ENCODE measurements at regions not wholly inside any gene's neighbourhood (a gene's known extent, or its start where the extent isn't known, plus 50 kb on each side); places are given as distances from the start of the nearest gene placed in this dataset.
A peak's percentile ranks its signal among the peaks of the same experiment; 100 is the strongest.
"Not testable (repeated sequence)": the region's sequence is repeated elsewhere in the genome, so short reads cannot be mapped to it uniquely, and the experiment has no call there.

GRCh38 chr3:104234442-104235194 is 1132.1 kb upstream of the ALCAM start:
- DNase-seq = no peak

- no peak for DNase-seq
Observed at GRCh38 chr3:104244680-104245220, 1122.0 kb upstream of the ALCAM start.

DNA sequence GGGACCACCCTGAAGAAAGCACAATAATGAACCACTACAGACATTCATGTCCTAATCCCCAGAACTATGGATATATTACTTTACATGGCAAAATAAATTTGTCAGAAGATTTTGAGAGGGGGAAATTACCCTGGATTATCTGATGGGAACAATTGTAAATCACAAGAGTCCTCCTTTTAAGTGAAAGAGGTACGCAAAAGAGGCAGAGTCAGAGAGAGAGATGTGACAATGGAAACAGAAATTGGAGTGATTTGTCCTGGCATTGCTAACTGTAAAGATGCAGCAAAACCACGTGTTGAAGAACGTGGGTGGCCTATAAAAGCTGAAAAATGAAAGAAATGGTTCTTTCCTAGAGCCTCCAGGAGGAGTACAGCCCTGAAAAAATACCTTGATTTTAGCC is 1121.4 kb upstream of the ALCAM start:
- DNase-seq = no peak

- DNase-seq = no peak
Observed at GRCh38 chr3:104245981-104246380, 1120.7 kb upstream of the ALCAM start.

GRCh38 chr3:104257486-104257885 is 1109.2 kb upstream of the ALCAM start:
- no peak for DNase-seq

- no peak for DNase-seq
Observed at GRCh38 chr3:104263477-104263876, 1103.2 kb upstream of the ALCAM start.

DNA sequence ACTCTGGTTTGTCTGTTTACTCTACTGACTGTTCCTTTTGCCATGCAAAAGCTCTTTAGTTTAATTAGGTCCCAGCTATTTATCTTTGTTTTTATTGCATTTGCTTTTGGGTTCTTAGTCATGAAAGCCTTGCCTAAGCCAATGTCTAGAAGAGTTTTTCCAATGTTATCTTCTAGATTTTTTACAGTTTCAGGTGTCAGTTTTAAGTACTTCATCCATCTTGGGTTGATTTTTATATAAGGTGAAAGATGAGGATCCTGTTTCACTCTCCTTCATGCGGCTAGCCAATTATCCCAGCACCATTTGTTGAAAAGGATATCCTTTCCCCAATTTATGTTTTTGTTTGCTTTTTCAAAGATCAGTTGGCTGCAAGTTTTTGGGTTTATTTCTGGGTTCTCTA is 1100.5 kb upstream of the ALCAM start:
- DNase-seq = not testable (repeated sequence)

GRCh38 chr3:104269771-104270170 is 1096.9 kb upstream of the ALCAM start:
- DNase-seq = no peak

DNA sequence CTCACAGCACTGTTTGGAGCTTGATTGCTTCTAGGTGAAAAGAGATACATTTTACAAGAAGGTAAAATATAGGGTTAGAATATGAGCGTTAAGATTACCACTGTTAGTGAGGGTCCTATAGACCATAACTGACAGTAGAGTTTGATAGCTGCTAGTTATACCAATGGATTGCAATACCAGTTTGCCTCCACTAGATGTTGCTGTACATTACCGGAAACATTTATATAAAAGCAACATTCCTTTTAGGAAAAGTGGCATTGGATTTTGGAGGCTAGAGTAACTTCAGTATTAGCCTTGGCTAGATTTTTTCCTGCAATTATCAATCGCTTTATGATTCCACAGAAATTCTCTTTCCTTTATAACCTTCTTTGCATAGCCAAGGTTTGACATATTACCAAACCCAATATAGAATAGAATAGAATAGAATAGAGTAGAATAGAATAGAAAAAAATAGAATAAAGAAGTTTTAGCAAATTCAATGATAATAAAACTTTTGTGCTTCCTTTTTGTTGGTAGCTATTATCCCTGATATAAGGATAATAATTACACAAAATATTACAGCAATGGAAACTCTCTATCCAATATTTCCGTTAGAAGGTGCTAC is 1093.6 kb upstream of the ALCAM start:
- DNase-seq = peak in 2 of 56 donors; percentile 6 to 22

DNA sequence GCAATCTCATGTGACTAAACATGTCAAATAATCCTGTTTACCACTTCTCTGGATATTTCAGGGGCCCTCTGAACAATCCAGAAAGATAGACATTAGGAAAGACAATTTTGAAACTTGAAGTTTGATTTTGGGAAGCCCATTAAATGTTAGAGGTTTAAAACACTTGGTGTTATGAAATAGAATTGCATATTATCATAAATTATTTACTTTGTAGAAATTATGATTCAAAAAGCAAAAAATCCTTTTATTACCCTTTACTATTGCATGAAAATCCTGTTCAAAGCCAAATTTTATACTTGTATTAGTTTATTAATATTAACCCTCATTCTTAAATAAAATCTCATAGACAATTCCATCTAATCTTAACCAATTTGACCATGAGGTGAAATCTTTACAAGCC is 1091.5 kb upstream of the ALCAM start:
- DNase-seq = no peak

DNA sequence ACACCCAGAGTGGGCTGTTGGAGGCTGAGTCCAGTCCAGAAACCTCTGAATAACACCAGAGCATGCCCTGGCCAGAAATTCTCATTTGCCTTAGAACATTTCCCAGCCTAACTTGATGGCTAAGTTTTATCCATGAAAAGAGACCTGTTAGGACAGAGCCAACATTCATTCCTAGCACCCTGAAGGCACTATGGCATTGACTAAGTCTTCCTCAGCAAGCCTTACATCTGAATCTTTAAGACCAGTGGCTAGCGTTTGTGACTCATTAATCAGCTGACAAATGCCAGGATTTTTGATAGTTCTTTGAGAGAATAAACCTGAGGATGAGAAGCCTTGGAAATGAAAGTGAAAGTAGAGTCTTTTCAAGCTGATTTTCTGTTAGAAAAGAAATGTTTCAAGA is 1087.1 kb upstream of the ALCAM start:
- DNase-seq = no peak

GRCh38 chr3:104281713-104282112 is 1085.0 kb upstream of the ALCAM start:
- no peak for DNase-seq

- no peak for DNase-seq
Observed at GRCh38 chr3:104286645-104287044, 1080.1 kb upstream of the ALCAM start.

- DNase-seq = no peak
Observed at GRCh38 chr3:104291437-104291851, 1075.3 kb upstream of the ALCAM start.

- DNase-seq = peak in 2 of 56 donors; percentile 1 to 8
Observed at GRCh38 chr3:104291878-104292277, 1074.8 kb upstream of the ALCAM start.

DNA sequence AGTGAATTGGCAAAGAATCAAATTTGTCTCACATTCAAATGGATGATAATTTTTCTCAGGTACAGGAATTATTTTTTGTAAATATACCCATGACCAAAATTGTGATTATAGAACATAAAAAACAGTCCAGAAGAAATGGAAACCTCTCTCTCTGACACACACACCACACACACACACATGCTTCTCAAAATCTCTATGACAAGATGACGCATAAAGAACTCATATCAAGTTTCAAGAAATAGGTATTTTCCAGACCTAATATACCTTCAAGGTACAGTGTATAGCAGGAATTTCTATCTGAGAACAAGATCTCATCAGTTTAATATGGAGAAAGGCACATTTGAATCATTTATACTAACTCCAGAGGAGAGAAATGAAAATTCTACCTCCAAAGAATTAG is 1069.1 kb upstream of the ALCAM start:
- no peak for DNase-seq

DNA sequence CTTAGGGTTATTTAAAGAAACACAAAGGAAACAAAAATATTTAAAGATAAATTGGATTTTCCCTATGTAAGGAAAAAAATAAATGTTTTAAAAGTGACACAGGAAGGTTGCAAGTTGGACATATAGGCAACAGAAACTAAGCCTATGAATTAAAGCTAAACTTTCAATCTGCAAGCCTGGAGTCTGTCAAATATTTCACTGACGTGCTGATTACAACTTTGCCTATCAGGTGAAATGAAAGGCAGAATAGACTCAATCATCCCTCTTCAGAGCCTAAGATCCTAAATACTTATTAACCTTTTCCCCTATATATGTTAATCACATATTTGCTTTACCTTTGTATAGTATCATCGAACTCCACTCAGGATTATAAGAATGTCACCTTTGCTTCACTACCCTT is 1068.0 kb upstream of the ALCAM start:
- no peak for DNase-seq

DNA sequence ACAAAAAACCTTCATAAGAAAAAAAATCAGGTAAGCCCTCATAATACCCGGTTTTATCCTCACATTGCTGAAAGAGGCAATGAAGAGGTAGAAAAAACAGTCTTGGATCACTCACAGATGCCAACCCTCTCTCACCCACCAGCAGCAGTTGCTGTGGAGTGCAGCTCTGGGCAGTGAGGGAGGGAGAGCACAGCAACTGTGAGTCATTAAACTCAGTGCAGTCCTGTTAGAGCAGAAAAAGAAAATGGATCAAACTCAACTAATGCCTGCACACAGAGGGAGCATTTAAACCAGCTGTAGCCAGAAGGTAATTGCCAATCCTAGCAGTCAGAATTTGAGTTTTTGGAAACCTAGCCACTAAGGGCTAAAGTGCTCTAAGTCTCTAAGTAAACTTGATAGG is 1050.6 kb upstream of the ALCAM start:
- DNase-seq = no peak

DNA sequence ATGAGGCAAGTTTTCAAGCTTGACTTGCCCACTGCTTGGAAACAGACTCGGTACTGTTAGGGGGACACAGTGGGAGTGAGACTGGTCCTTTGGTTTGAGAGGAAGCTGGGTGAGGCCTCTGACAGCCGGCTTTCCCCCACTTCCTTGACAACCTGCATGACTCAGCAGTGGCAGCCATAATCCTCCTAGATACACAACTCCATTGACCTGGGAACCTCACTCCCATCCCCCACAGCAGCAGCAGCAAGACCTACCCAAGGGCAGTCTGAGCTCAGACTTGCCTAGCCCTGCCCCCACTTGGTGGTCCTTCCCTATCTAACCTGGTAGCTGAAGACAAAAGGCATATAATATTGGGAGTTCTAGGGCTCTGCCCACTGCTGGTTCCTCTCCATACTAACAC is 1043.5 kb upstream of the ALCAM start:
- DNase-seq = no peak

- DNase-seq = no peak
Observed at GRCh38 chr3:104347291-104347690, 1019.4 kb upstream of the ALCAM start.

DNA sequence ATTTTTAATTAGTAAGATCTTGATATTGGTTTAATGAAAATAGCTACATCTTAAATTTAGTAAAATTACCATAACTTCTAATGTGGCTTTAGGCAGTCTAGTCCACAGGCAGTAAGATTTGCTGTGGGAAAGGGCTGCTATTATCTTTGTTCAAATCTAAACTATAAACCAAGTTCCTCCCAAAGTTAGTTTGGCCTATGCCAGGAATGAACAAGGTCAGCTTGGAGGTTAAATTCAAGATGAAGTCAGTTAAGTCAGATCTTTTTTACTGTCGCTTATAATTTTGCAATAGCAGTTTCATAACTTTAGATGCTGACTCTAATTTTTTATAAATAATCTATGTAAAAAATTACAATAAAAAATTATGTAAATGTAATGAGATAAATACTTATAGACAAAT is 1016.9 kb upstream of the ALCAM start:
- no peak for DNase-seq

- no peak for DNase-seq
Observed at GRCh38 chr3:104353951-104354350, 1012.8 kb upstream of the ALCAM start.

DNA sequence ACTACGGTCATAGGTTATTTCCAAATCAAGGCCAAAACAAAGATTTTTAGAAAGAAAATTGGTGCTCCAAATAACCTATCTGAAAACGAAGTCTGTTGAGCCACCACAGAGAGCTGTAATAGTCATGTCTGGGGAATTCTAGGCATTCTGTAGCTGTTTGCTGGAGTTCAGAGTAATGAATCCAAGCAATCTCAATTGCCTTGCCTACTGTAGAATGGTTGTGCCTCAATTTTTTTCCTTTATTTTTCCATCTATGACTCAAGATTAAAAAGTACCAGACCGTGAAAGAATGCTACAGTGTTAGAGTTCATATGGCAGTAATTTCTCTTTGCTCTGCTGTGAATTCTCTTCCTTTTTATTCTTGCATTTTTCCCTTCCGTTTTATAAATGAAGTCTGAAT is 1007.2 kb upstream of the ALCAM start:
- DNase-seq = no peak

All from amygdala (tissue), 56 donors.